Nephron (organoid): ENCODE measurements at regions not wholly inside any gene's neighbourhood (a gene's known extent, or its start where the extent isn't known, plus 50 kb on each side); places are given as distances from the start of the nearest gene placed in this dataset.

Experiments used
- H3K27ac Mint-ChIP-seq, 3 experiments: 2 replicates each; pipeline ENCODE4 v1.8.0; 2020; ENCODE audit warnings: mixed read lengths in 3 of 3, mild to moderate bottlenecking in 2 of 3, moderate library complexity in 1 of 3
- H3K27me3 Mint-ChIP-seq: 2 replicates; pipeline ENCODE4 v1.8.0; 2021; ENCODE audit warnings: low read depth, mild to moderate bottlenecking, moderate library complexity, mixed read lengths
- H3K36me3 Mint-ChIP-seq: 2 replicates; pipeline ENCODE4 v1.8.0; 2020; ENCODE audit warnings: low read depth, mixed read lengths
- H3K4me1 Mint-ChIP-seq: 2 replicates; pipeline ENCODE4 v1.8.0; 2020; ENCODE audit warnings: mixed read lengths
- H3K4me3 Mint-ChIP-seq, 3 experiments: 2 replicates each; pipeline ENCODE4 v1.8.0; 2020; ENCODE audit warnings: mild to moderate bottlenecking in 3 of 3, mixed read lengths in 3 of 3, moderate library complexity in 2 of 3
- H3K9me3 Mint-ChIP-seq: 2 replicates; pipeline ENCODE4 v1.8.0; 2020; ENCODE audit warnings: mixed read lengths
- TF ChIP-seq, protein P1 (sequence below), 3 experiments: fragments of 200-600 bp; sonication (generic); IDR thresholded peaks; one replicate each; pipeline ENCODE4 v1.5.0; 2021; ENCODE audit warnings: antibody characterized with exemption in 3 of 3; ENCODE audit not compliant: unreplicated experiment in 3 of 3

DNA sequence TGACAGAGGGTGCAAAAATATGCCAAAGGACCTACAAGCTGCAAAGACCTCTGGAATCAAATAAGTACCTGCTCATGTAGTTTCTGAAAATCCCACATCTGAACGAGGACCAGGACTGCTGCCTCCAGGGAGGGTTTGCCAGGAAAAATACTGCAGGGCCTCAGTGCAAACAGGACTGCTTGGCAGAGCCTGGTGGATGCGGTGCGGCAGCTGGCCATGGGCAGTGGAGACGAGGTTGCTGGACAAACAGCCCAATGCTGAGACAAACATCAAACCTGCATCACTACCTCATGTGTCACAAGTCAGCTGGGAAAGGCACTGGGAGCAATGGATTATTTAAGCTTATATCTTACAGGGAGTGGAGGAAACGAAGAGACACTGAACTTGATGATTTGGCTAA lies 238.8 kb downstream of the PAX1 start:
- no peaks in the 10 kb centered on the region for H3K27me3 Mint-ChIP-seq
- TF ChIP-seq, protein P1, sequence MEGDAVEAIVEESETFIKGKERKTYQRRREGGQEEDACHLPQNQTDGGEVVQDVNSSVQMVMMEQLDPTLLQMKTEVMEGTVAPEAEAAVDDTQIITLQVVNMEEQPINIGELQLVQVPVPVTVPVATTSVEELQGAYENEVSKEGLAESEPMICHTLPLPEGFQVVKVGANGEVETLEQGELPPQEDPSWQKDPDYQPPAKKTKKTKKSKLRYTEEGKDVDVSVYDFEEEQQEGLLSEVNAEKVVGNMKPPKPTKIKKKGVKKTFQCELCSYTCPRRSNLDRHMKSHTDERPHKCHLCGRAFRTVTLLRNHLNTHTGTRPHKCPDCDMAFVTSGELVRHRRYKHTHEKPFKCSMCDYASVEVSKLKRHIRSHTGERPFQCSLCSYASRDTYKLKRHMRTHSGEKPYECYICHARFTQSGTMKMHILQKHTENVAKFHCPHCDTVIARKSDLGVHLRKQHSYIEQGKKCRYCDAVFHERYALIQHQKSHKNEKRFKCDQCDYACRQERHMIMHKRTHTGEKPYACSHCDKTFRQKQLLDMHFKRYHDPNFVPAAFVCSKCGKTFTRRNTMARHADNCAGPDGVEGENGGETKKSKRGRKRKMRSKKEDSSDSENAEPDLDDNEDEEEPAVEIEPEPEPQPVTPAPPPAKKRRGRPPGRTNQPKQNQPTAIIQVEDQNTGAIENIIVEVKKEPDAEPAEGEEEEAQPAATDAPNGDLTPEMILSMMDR (IDR thresholded peaks at IDR 0.05; ENCODE audit: unreplicated experiment in 3 of 3) = no peak
- H3K36me3 Mint-ChIP-seq = no peaks in the 10 kb centered on the region
- H3K4me1 Mint-ChIP-seq = peaks cover 37% of the 10 kb centered on the region
- H3K27ac Mint-ChIP-seq = peak overlapping the region in 1 of 3 experiments; percentile 60
- H3K4me3 Mint-ChIP-seq = no peak overlapping the region
- H3K9me3 Mint-ChIP-seq = no peaks in the 10 kb centered on the region

GRCh38 chr20:21941941-21942805 lies 236.7 kb downstream of the PAX1 start:
- Mint-ChIP-seq H3K27ac (peak overlapping the region in 2 of 3 experiments; percentile 47 to 60), H3K27me3 (no peaks in the 10 kb centered on the region), H3K4me1 (peaks cover 31% of the 10 kb centered on the region), H3K4me3 (no peak overlapping the region), H3K9me3 (no peaks in the 10 kb centered on the region), H3K36me3 (no peaks in the 10 kb centered on the region)
- TF ChIP-seq, protein P1 (IDR thresholded peaks at IDR 0.05; ENCODE audit: unreplicated experiment in 3 of 3) = no peak

GRCh38 chr20:21936720-21937380 lies 231.4 kb downstream of the PAX1 start:
- Mint-ChIP-seq H3K4me1 (peaks cover 28% of the 10 kb centered on the region), H3K27ac (peak overlapping the region; percentile 14 to 95 (median 92)), H3K9me3 (no peaks in the 10 kb centered on the region), H3K4me3 (no peak overlapping the region), H3K36me3 (no peaks in the 10 kb centered on the region), H3K27me3 (no peaks in the 10 kb centered on the region)
- TF ChIP-seq, protein P1 (IDR thresholded peaks at IDR 0.05; ENCODE audit: unreplicated experiment in 3 of 3) = no peak

DNA sequence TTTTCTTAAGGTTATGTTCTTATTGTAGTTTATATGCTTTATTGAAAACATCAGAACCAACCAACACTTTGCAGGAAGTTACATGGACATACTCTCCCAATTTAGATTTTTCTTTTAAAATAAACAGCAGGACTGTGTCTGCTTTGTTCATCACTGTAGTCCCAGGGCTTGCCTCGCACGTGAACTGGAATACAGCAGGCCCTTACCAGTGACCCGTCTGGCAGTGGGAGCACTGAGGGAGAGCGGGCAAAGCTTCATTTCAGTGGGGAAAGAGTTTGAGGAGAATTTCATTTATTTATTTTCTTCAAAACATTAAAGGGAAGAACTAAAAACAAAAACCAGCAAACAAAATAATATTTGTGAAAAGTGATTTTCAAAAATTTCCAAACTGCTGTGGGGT lies 230.8 kb downstream of the PAX1 start:
- no peaks in the 10 kb centered on the region for H3K27me3 Mint-ChIP-seq
- TF ChIP-seq, protein P1 (IDR thresholded peaks at IDR 0.05; ENCODE audit: unreplicated experiment in 3 of 3) = no peak
- no peak overlapping the region for H3K4me3 Mint-ChIP-seq
- peaks cover 2% of the 10 kb centered on the region for H3K9me3 Mint-ChIP-seq
- peaks cover 24% of the 10 kb centered on the region for H3K4me1 Mint-ChIP-seq
- H3K27ac Mint-ChIP-seq = peak overlapping the region in 2 of 3 experiments; percentile 92 to 95
- no peaks in the 10 kb centered on the region for H3K36me3 Mint-ChIP-seq

- TF ChIP-seq, protein P1 (IDR thresholded peaks at IDR 0.05; ENCODE audit: unreplicated experiment in 3 of 3) = no peak
- Mint-ChIP-seq H3K4me1 (peaks cover 15% of the 10 kb centered on the region), H3K4me3 (no peak overlapping the region), H3K9me3 (peaks cover 2% of the 10 kb centered on the region), H3K36me3 (no peaks in the 10 kb centered on the region), H3K27me3 (no peaks in the 10 kb centered on the region), H3K27ac (no peak overlapping the region)
Observed at GRCh38 chr20:21933526-21933925, 228.1 kb downstream of the PAX1 start.
